Esophagus squamous epithelium (tissue), 5 donors: ENCODE measurements at regions not wholly inside any gene's neighbourhood (a gene's known extent, or its start where the extent isn't known, plus 50 kb on each side); places are given as distances from the start of the nearest gene placed in this dataset.
"Not testable (repeated sequence)": the region's sequence is repeated elsewhere in the genome, so short reads cannot be mapped to it uniquely, and the experiment has no call there.

ENCODE experiments used
- DNase-seq: peaks from one replicate; lab custom pipeline; 2025; lab: John Stamatoyannopoulos, UW
- H3K27ac ChIP-seq, 4 donors: fragments of 200-600 bp; sonication (generic); one replicate each; pipeline ENCODE4 v1.5.1; 2016 to 2019; ENCODE audit warnings: mild to moderate bottlenecking in 1 of 4
- H3K27me3 ChIP-seq, 4 donors: fragments of 200-600 bp; sonication (generic); 1 replicate in 3 of 4; 2 replicates in 1 of 4; pipeline versions ENCODE4 v1.5.1 to v1.6.0; 2017 to 2021; ENCODE audit warnings: antibody characterized with exemption in 1 of 4
- H3K36me3 ChIP-seq, 3 donors: fragments of 200-600 bp; sonication (generic); one replicate each; pipeline ENCODE4 v1.5.1; 2016 to 2019
- H3K4me1 ChIP-seq, 3 donors: fragments of 200-600 bp; sonication (generic); one replicate each; pipeline ENCODE4 v1.5.1; 2017 to 2019
- H3K4me3 ChIP-seq, 4 donors: fragments of 200-600 bp; sonication (generic); 1 replicate in 3 of 4; 2 replicates in 1 of 4; pipeline ENCODE4 v1.5.1; 2016 to 2019; ENCODE audit warnings: mild to moderate bottlenecking in 2 of 4, moderate library complexity in 1 of 4
- H3K9me3 ChIP-seq, 3 donors: fragments of 200-600 bp; sonication (generic); one replicate each; pipeline ENCODE4 v1.5.1; 2016 to 2019
- CTCF ChIP-seq, 6 experiments: fragments of 450-650 bp in 4 of 6; fragments of 200-600 bp in 2 of 6; sonication (generic) in 2 of 6; IDR thresholded peaks; one replicate each; pipeline ENCODE4 v1.5.1; 2016 to 2019; ENCODE audit warnings: antibody characterized with exemption in 6 of 6, mild to moderate bottlenecking in 4 of 6, moderate library complexity in 4 of 6
- POLR2A ChIP-seq, 4 donors: fragments of 450-650 bp; IDR thresholded peaks; one replicate each; pipeline ENCODE4 v1.6.1; 2017; ENCODE audit warnings: antibody characterized with exemption in 4 of 4, mild to moderate bottlenecking in 4 of 4, moderate library complexity in 3 of 4
- WGBS, 2 donors: methylation state at CpG; one replicate each; pipeline ENCODE4 v1.1.5; 2018; 5-methylcytosine and 5-hydroxymethylcytosine counted together
- intact Hi-C: fragments of 100-400 bp; cut with DNase I; formaldehyde crosslinking; loops from one replicate; pipeline ENCODE4 v1.15.0; 2022
- donor health status: DM: yes; HTN: yes; CAD: no.

- WGBS, 2 donors, result 92 to 96% methylated on average over 6 to 7 of the region's 8 CpGs
Measured at GRCh38 chr7:35940695-35941094, 139.8 kb downstream of the SEPTIN7 start.

GRCh38 chr7:35945621-35946020 is 144.8 kb downstream of the SEPTIN7 start:
- H3K27me3 ChIP-seq, H3K27ac ChIP-seq, H3K4me1 ChIP-seq, H3K4me3 ChIP-seq, H3K36me3 ChIP-seq, DNase-seq, H3K9me3 ChIP-seq, intact Hi-C loops: not testable (repeated sequence)

More at GRCh38 chr7:35940695-35941094, 139.8 kb downstream of the SEPTIN7 start:
- DNase-seq, H3K27me3 ChIP-seq, H3K4me1 ChIP-seq, H3K27ac ChIP-seq, H3K36me3 ChIP-seq, H3K4me3 ChIP-seq, intact Hi-C loops, H3K9me3 ChIP-seq: not testable (repeated sequence)

GRCh38 chr7:35955735-35956134 is 154.9 kb downstream of the SEPTIN7 start:
- intact Hi-C loops, H3K9me3 ChIP-seq, H3K36me3 ChIP-seq, H3K4me3 ChIP-seq, H3K27me3 ChIP-seq, H3K27ac ChIP-seq, H3K4me1 ChIP-seq, DNase-seq: not testable (repeated sequence)
- 80 to 89% methylated on average over 4 to 9 of the region's 13 CpGs for WGBS, 2 donors

GRCh38 chr7:35956988-35957387 is 156.1 kb downstream of the SEPTIN7 start:
- H3K9me3 ChIP-seq, DNase-seq, H3K4me1 ChIP-seq, H3K27me3 ChIP-seq, H3K4me3 ChIP-seq, H3K36me3 ChIP-seq, H3K27ac ChIP-seq, intact Hi-C loops: not testable (repeated sequence)
- 84 to 96% methylated on average over 3 of the region's 3 CpGs for WGBS, 2 donors

GRCh38 chr7:35961260-35961659 is 160.4 kb downstream of the SEPTIN7 start:
- intact Hi-C loops, H3K27ac ChIP-seq, H3K4me3 ChIP-seq, H3K36me3 ChIP-seq, H3K27me3 ChIP-seq, DNase-seq, H3K9me3 ChIP-seq, H3K4me1 ChIP-seq: not testable (repeated sequence)
- 56 to 81% methylated on average over 3 of the region's 3 CpGs for WGBS, 2 donors

GRCh38 chr7:35962607-35963006 is 161.8 kb downstream of the SEPTIN7 start:
- intact Hi-C loops, DNase-seq, H3K4me1 ChIP-seq, H3K4me3 ChIP-seq, H3K27ac ChIP-seq, H3K27me3 ChIP-seq, H3K36me3 ChIP-seq, H3K9me3 ChIP-seq: not testable (repeated sequence)
- WGBS, 2 donors, result 94 to 95% methylated on average over 2 of the region's 2 CpGs

GRCh38 chr7:35967366-35968139 is 166.7 kb downstream of the SEPTIN7 start:
- no peak for DNase-seq
- Histone ChIP-seq H3K27ac (no peak overlapping the region), H3K27me3 (peaks cover 0 to 35% (median 2%) of the 10 kb centered on the region in 4 donors), H3K9me3 (no peaks in the 10 kb centered on the region), H3K4me1 (peaks cover 0 to 8% (median 3%) of the 10 kb centered on the region in 3 donors), H3K4me3 (no peak overlapping the region), H3K36me3 (no peaks in the 10 kb centered on the region)
- intact Hi-C loops, result no loop called here
- WGBS, 2 donors, result 76 to 85% methylated on average over 16 to 28 of the region's 59 CpGs
- TF ChIP-seq CTCF (IDR thresholded peaks at IDR 0.05) (no peak), POLR2A (IDR thresholded peaks at IDR 0.05) (no peak)

- TF ChIP-seq POLR2A (IDR thresholded peaks at IDR 0.05) (no peak), CTCF (IDR thresholded peaks at IDR 0.05) (no peak)
- 80 to 88% methylated on average over 2 to 18 of the region's 40 CpGs for WGBS, 2 donors
Measured at GRCh38 chr7:35968140-35968940, 167.5 kb downstream of the SEPTIN7 start.

More at GRCh38 chr7:35968140-35968940, 167.5 kb downstream of the SEPTIN7 start:
- no peak for DNase-seq
- no peaks in the 10 kb centered on the region for H3K36me3 ChIP-seq
- no peaks in the 10 kb centered on the region for H3K9me3 ChIP-seq
- no peak overlapping the region for H3K27ac ChIP-seq
- H3K4me1 ChIP-seq, result peaks cover 0 to 8% (median 3%) of the 10 kb centered on the region in 3 donors
- peaks cover 0 to 35% (median 2%) of the 10 kb centered on the region in 4 donors for H3K27me3 ChIP-seq
- intact Hi-C loops, result no loop called here
- no peak overlapping the region for H3K4me3 ChIP-seq
